ENCODE measurements at regions not wholly inside any gene's neighbourhood (a gene's known extent, or its start where the extent isn't known, plus 50 kb on each side); places are given as distances from the start of the nearest gene placed in this dataset.

GRCh38 chr12:89803412-89803811 is 94.8 kb upstream of the ATP2B1 start:
- TF ChIP-seq POLR2AphosphoS5 (IDR thresholded peaks at IDR 0.05; ENCODE audit: low read depth, low read length) (no peak), POLR2A (IDR thresholded peaks at IDR 0.05; ENCODE audit: low read depth, low read length) (no peak)
